Activated CD8-positive, alpha-beta memory T cell treated with anti-CD3 and anti-CD28 coated beads, Interleukin-2, amount 50 U/mL, for 1 hour (primary cell): ENCODE measurements at regions not wholly inside any gene's neighbourhood (a gene's known extent, or its start where the extent isn't known, plus 50 kb on each side); places are given as distances from the start of the nearest gene placed in this dataset.
"Not testable (repeated sequence)": the region's sequence is repeated elsewhere in the genome, so short reads cannot be mapped to it uniquely, and the experiment has no call there.

Source experiments
- DNase-seq: peaks from one replicate; pipeline ENCODE4 v3.0.0-alpha.2; 2020; ENCODE audit errors: extremely low read depth

DNA sequence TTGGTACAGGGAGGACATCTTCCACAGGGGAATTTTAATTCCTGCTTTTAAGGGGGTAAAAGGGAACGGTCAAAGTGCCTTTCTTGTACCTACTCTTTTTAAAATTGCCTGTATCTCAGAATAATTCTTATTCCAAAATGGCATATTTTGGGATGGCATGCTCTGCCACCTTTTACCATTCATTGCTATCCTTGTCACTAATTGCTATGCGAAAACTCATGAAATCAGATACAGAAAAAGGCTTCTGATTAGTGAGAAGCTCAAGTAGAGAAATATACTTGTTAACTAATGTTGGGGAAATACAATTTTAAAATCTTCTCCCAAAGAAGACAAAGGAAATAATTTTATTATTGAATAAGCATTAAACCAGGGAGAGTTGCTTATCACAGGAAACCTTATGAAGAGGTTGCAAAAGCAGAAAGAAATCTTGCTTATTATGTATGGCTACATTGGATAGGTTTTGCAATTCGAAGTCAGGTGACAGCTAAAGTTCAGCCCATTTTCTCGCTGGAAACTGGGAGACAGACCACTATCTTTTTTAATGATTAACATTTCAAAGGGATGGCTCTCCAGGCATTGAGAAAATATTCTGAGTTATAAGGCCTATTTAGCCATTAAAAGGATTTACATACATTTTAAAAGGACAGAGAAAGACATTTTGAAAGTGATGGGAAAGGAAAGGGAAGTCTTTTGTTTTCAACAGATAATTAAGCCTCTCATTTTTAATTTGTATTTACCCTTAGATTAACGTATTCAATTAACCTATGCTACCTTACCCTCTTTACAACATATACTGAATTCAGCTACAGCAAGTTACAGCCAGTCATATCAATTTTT lies 110.3 kb upstream of the PRSS16 start:
- DNase-seq = no peak

GRCh38 chr6:27138406-27138805 lies 109.1 kb upstream of the PRSS16 start:
- DNase-seq = no peak

GRCh38 chr6:27138837-27139755 lies 108.4 kb upstream of the PRSS16 start:
- no peak for DNase-seq

- no peak for DNase-seq
Observed at GRCh38 chr6:27139756-27140579, 107.5 kb upstream of the PRSS16 start.

- no peak for DNase-seq
Observed at GRCh38 chr6:27140999-27141528, 106.4 kb upstream of the PRSS16 start.

GRCh38 chr6:27141529-27142015 lies 105.9 kb upstream of the PRSS16 start:
- DNase-seq = no peak

DNA sequence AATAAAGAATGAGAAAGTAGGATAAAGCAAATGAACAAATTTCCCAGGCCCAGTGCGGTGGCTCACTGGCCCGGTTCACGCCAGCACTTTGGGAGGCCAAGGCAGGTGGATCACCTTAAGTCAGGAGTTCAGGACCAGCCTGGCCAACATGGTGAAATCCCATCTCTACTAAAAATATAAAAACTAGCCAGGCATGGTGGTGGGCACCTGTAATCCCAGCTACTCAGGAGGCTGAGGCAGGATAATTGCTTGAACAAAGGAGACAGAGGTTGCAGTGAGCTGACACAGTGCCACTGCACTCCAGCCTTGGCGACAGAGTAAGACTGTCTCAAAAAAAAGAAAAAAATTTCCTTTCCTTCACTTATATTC lies 104.5 kb upstream of the PRSS16 start:
- not testable (repeated sequence) for DNase-seq

DNA sequence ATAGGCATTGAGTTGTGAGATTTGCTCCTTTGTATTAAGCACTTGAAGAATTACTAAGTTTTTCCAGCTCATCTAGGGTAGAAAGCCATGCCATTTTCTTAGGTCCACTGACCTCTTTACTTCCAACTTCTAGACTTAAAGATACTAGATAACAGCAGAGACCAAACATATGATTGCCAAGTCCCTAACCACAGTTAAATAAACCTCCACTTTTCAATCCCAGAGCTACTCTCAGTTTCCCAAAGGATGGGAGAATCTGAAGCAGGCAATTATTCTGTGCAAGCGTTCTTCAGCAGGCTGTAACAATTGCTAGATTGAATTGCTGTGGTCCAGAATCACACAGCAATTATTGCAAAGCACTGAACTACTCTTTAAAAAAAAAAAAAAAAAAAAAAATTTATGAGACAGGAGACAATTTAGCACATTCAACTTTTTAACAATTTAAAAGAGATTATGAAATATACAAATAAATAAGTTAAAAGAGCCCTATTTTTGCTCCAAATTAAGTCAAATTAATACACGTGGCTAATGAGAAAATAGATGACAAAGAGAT lies 104.0 kb upstream of the PRSS16 start:
- DNase-seq = no peak

GRCh38 chr6:27144740-27145079 lies 102.8 kb upstream of the PRSS16 start:
- no peak for DNase-seq

DNA sequence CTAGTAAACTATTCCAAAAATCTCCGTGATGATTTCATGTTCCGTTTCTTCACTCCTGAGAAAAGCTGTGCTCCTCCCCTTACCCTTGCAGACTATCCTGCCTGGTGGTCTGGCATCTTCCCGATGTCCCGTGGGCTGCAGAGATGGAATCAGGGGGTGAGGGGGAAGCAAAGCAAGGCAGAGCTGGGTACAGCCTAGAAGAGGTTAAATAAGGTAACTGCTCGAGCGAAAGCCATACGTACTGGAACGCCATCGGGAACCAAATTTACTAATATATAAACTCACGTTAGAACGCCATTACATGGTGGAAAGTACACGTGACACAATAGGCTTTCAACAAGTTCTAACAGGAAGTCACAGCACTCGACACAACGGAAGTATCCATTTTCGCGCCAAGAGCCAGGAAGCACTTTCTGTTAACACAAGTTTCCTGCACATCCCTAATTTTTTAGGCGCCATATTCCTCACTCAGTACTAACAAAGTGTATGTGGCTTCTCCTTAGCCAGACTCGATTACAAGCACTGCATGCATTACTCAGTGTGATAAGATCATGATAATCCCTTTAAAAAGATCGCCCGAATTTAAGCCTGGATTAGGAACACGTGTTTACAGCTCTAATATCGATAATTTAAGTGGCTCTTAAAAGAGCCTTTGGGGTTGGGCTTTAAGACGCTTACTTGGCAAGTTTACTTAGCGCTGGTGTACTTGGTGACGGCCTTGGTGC lies 101.6 kb upstream of the PRSS16 start:
- DNase-seq = no peak

DNA sequence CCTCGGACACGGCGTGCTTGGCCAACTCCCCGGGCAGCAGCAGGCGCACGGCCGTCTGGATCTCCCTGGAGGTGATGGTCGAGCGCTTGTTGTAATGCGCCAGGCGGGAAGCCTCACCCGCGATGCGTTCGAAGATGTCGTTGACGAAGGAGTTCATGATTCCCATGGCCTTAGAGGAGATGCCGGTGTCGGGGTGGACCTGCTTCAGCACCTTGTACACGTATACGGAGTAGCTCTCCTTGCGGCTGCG lies 101.1 kb upstream of the PRSS16 start:
- DNase-seq = not testable (repeated sequence)

GRCh38 chr6:27146706-27147505 lies 100.6 kb upstream of the PRSS16 start:
- DNase-seq = no peak

GRCh38 chr6:27148404-27148795 lies 99.1 kb upstream of the PRSS16 start:
- DNase-seq = no peak

GRCh38 chr6:27149150-27149549 lies 98.4 kb upstream of the PRSS16 start:
- DNase-seq = no peak

DNA sequence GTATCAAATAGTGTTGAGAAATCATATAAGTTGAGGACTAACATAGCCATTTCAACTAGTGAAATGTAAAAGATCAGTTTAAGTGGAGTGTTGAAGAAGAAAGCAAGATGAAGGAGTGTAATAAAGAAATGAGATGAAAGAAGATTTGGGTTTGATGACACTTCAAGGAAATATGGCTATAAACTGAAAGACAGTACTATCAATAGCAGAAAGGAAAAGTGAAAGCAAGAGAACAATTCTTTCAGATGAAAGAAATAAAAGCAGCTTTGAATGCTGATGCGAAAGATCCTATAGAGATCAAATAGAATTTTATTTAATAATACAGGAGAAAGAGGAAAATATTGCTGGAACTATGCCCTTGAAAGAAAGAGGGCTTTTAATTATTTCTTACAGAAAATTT lies 92.8 kb upstream of the PRSS16 start:
- no peak for DNase-seq

GRCh38 chr6:27156874-27157458 lies 90.5 kb upstream of the PRSS16 start:
- no peak for DNase-seq

GRCh38 chr6:27157459-27158315 lies 89.8 kb upstream of the PRSS16 start:
- DNase-seq = peak; percentile 68

DNA sequence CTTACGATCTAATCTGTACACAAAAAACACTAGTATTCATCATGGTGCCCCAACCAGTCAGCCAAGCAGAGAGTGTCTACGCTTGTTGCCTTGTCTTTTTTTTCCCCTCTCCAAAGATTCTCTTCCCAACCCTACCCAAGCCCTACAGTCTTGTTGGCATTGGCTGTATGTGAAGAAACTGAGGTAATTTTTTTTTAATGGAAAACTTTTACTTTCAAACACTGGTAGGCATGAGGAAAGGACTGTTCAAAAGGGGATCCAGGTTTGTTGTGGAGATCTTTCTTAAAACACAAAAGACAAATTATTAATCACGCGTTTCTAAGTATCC lies 89.2 kb upstream of the PRSS16 start:
- DNase-seq = no peak

DNA sequence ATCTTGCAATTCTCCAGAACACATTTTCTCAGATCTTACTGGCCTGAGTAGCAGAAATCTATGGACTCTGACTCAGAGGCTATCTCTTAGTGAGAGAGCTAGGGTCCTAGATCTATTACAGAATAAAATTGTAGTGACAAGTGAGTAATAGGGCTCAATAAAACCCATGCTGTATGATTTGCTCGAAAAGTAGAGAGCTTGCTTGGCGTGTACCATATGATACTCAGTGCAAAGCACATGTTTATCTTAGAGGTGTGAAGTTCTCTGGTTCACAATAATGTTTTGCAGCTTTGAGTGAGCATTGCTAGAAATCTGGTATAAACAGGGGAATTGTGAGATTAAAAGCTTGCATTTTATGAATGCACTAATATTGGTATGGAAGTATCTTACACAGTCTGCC lies 87.8 kb upstream of the PRSS16 start:
- DNase-seq = no peak
